ENCODE measurements at regions not wholly inside any gene's neighbourhood (a gene's known extent, or its start where the extent isn't known, plus 50 kb on each side); places are given as distances from the start of the nearest gene placed in this dataset.
A peak's percentile ranks its signal among the peaks of the same experiment; 100 is the strongest.
"Not testable (repeated sequence)": the region's sequence is repeated elsewhere in the genome, so short reads cannot be mapped to it uniquely, and the experiment has no call there.

DNA sequence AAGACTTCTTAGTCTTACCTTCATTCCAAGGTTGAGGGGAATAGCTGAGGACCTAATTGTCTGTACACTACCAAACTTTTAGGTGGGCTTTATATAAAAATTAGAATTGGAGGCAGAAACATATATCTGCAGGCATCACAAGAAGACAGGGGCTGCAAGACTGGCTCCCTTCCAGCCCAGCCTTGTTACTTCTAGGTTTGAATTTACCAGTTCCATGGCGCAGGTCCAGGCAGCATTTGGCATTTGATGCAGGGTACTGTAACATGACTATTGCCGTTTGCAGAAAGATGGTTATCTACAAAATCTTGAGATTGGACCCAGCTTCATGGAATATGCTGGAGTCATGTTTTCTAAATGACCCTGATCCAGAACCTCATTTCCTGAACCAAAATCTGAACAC, 105.4 kb upstream of the RHOBTB1 start:
- WGBS, 4 donors, result 58 to 68% (median 62%) methylated on average over 2 of the region's 2 CpGs
- DNase-seq, result peak in 2 of 7 donors; percentile 24 to 31
- Histone ChIP-seq H3K27me3 (no peaks in the 10 kb centered on the region), H3K9me3 (replicated peaks in 1 of 3) (no peaks in the 10 kb centered on the region), H3K4me3 (no peak overlapping the region), H3K36me3 (replicated peaks in 1 of 2) (no peaks in the 10 kb centered on the region), H3K27ac (no peak overlapping the region), H3K4me1 (replicated peaks in 1 of 2) (no peaks in the 10 kb centered on the region)
- intact Hi-C loops (cut with DNase I), result no loop called here
- no peak for TF ChIP-seq POLR2A (IDR thresholded peaks at IDR 0.05)
- TF ChIP-seq, protein P1, sequence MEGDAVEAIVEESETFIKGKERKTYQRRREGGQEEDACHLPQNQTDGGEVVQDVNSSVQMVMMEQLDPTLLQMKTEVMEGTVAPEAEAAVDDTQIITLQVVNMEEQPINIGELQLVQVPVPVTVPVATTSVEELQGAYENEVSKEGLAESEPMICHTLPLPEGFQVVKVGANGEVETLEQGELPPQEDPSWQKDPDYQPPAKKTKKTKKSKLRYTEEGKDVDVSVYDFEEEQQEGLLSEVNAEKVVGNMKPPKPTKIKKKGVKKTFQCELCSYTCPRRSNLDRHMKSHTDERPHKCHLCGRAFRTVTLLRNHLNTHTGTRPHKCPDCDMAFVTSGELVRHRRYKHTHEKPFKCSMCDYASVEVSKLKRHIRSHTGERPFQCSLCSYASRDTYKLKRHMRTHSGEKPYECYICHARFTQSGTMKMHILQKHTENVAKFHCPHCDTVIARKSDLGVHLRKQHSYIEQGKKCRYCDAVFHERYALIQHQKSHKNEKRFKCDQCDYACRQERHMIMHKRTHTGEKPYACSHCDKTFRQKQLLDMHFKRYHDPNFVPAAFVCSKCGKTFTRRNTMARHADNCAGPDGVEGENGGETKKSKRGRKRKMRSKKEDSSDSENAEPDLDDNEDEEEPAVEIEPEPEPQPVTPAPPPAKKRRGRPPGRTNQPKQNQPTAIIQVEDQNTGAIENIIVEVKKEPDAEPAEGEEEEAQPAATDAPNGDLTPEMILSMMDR (IDR thresholded peaks at IDR 0.05), result no peak

DNA sequence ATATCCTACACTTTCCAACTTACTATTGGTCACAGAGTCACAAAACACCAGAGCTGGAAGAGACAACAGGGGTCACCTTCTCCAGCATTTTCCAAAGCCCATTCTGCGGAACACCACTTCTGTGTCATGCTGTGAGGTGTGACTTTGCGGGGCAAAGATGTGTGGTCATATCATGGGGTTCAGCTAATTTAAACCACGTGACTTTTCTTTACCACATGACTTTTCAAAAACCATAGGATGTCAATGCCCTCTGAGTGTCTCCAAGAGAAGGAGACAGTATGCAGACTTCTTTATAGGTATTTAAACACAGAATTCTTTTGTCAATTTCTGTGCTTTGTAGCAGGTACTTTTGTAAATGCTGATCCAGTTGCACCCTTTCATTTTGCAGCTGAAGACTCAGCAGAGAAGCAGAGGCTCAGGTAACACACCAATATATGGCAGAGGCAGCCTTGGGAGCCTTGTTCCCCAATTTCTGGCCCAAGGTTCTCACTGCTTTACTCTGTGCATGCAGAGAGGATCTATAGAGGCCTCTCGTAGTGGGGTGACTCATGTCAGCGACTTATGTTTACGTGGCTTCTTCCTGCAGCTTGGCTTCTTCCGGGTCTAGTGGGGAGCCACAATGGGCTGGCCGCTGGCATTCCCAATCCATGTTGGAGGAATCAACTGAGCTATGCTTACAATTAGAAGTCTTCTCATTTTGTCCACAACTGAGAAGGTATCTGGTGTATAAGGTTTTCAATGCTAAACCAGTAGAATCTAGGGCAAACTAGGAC, 104.0 kb upstream of the RHOBTB1 start:
- TF ChIP-seq POLR2A (IDR thresholded peaks at IDR 0.05), result no peak
- TF ChIP-seq, protein P1 (IDR thresholded peaks at IDR 0.05), result no peak
- Histone ChIP-seq H3K27ac (no peak overlapping the region), H3K4me1 (replicated peaks in 1 of 2) (no peaks in the 10 kb centered on the region), H3K36me3 (replicated peaks in 1 of 2) (no peaks in the 10 kb centered on the region), H3K4me3 (no peak overlapping the region), H3K9me3 (replicated peaks in 1 of 3) (no peaks in the 10 kb centered on the region), H3K27me3 (no peaks in the 10 kb centered on the region)
- WGBS, 4 donors, result 92 to 97% (median 94%) methylated on average over 8 of the region's 8 CpGs
- DNase-seq, result no peak
- intact Hi-C loops (cut with DNase I), result no loop called here

DNA sequence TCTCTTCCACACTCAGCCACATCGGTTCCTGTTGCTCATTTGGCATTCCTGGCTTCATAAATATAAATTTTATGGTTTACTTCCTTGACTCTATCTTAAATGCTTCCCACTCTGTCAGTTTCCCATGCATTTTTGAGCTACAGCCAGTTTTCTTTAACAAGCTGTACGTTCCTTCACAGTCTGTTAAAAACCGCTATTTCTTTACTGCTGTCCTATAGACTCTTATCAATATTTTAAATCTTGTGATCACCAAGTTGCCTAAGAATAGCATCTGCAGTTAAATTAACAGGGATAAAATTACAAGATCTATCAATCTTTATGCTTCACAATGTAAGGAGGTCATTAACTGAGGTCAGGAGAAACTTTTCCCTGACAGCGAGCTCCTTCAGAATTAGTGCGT, 103.1 kb upstream of the RHOBTB1 start:
- TF ChIP-seq, protein P1 (IDR thresholded peaks at IDR 0.05), result no peak
- TF ChIP-seq POLR2A (IDR thresholded peaks at IDR 0.05), result no peak
- Histone ChIP-seq H3K27ac (no peak overlapping the region), H3K36me3 (replicated peaks in 1 of 2) (no peaks in the 10 kb centered on the region), H3K27me3 (no peaks in the 10 kb centered on the region), H3K9me3 (replicated peaks in 1 of 3) (no peaks in the 10 kb centered on the region), H3K4me3 (no peak overlapping the region), H3K4me1 (replicated peaks in 1 of 2) (no peaks in the 10 kb centered on the region)
- WGBS, 4 donors, result 70 to 76% (median 74%) methylated on average over 5 of the region's 5 CpGs
- no peak for DNase-seq
- intact Hi-C loops (cut with DNase I), result no loop called here

- not testable (repeated sequence) for H3K27ac ChIP-seq, H3K27me3 ChIP-seq
- 79 to 98% (median 88%) methylated on average over 5 of the region's 5 CpGs for WGBS, 4 donors
These were observed 101.5 kb upstream of the RHOBTB1 start for GRCh38 chr10:61045480-61045879.

DNA sequence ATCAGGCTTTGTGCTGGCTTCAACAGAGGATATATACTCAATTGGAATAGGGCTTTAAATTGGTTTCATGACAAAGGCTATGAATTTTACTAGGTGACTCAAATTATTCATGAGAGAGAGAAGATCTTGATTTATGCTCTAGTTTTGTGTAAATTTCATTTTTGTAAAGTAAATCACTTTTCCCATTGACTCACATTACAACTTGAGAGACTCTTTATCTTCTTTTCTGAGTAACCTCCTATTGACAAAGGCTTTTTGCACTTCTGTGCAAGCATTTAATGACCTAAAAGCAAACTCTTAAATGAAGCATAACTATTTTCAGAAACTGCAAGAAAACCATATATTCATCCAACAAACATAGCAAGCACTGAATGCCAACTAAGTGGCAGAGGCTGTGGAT, 98.5 kb upstream of the RHOBTB1 start:
- H3K4me3 ChIP-seq, result no peak overlapping the region
- no peak for DNase-seq
- no peaks in the 10 kb centered on the region for H3K4me1 ChIP-seq (replicated peaks in 1 of 2)
- no peak for TF ChIP-seq POLR2A (IDR thresholded peaks at IDR 0.05)
- TF ChIP-seq, protein P1 (IDR thresholded peaks at IDR 0.05), result no peak
- no peak overlapping the region for H3K27ac ChIP-seq
- H3K36me3 ChIP-seq (replicated peaks in 1 of 2), result no peaks in the 10 kb centered on the region
- no peaks in the 10 kb centered on the region for H3K9me3 ChIP-seq (replicated peaks in 1 of 3)
- intact Hi-C loops (cut with DNase I), result no loop called here
- H3K27me3 ChIP-seq, result no peaks in the 10 kb centered on the region

More at GRCh38 chr10:61045480-61045879, 101.5 kb upstream of the RHOBTB1 start:
- H3K36me3 ChIP-seq (replicated peaks in 1 of 2); DNase-seq; H3K4me3 ChIP-seq; H3K9me3 ChIP-seq (replicated peaks in 1 of 3); H3K4me1 ChIP-seq (replicated peaks in 1 of 2); intact Hi-C loops (cut with DNase I): not testable (repeated sequence)
